Putamen (tissue), 1 donor: ENCODE measurements at regions not wholly inside any gene's neighbourhood (a gene's known extent, or its start where the extent isn't known, plus 50 kb on each side); places are given as distances from the start of the nearest gene placed in this dataset.
"Not testable (repeated sequence)": the region's sequence is repeated elsewhere in the genome, so short reads cannot be mapped to it uniquely, and the experiment has no call there.

Experiments used
- DNase-seq: peaks from one replicate; pipeline ENCODE4 v3.0.0-alpha.2; 2016; ENCODE audit warnings: low spot score

DNA sequence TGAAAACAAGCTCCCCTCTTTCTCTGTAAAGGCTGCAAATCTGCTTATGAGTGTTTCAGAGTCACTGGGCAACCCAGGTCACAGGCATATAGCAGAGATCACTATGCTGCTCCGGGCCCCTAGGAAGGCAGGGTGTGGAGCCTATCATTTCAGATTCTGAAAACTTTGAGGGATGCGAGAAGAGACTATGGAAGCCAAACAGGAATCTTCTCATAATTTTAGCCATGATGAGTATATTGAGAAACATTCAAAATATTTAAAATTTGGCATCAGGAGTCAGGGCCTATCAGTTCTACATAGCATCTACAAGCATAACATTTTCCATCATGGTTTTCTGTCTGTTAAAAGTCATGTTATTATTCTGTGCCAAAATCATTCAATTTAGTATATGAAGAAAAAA is 61.7 kb upstream of the ATXN3L start:
- no peak for DNase-seq

DNA sequence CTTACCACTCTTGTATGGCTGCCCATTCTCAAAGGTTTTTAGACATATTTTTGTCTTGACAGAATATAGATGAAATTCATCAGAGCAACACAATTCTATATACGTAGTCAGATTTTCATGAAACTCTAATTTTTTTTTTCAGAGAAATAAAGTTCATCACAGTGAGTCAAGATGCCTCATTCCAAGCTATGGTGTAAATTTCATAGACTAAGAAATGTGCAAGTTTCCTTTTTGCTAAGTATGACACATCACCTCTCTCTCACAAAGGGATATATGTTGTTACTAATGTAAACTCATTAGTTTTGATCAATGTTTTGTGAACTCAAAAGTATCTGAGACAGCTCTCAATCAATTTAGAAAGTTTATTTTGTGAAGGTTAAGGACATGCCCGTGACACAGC is 60.4 kb upstream of the ATXN3L start:
- DNase-seq, result no peak

DNA sequence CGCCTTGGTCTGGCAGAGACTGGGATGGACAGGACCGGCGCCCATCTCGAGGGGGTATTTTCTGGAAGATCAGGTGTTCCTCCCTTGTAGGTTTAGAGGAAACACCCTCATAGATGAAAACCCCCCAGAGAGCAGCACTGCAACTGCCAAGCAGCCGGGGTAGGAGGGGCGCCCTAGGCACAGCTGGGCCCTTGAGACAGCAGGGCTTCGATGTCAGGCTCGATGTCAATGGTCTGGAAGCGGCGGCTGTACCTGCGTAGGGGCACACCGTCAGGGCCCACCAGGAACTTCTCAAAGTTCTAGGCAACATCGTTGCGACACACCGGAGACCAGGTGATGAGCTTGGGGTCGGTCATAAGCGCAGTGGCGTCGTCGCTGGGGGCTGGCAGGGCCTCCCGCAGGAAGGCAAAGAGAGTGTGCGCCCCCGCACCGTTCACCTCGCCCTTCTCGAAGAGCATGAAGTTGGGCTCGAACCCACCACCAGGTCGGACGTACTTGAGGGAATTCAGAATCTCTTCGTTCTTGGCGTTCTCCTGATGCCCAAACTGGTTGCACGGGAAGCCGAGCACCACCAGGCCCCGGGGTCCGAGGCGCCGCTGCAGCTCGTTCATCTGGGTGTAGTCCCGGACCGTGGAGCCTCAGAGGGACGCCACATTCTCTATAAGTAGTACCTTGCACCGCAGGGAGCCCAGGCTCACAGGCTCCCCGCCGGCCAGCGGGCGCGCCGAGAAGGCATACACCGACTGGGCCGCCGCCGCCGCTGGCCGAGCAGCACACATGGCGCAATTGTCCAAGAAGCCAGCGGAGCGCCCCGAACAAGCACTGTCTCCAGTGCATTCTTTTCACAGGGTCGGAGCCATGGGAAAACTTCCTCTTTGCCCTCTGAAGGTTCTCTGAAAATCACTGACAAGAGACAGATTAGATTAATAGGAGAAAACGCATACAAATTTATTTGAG is 59.0 kb upstream of the ATXN3L start:
- DNase-seq, result not testable (repeated sequence)

DNA sequence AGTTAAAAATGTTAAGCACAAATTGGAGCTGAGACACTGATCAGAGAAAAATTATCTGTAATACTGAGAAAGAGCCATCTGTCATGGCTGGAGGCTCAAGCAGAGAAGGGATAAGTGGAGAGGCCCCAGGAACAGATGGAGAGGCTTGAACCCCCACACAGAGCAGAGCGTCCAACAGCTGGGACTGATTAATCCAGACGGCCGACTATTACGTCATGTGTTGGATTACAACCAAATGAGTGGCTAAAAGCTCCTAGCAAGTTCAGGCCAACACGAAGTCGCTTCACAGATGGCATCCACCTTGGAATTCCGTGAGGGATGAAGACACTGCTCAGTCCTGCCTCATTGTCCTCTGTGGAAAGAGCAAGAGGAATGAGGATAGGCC is 57.7 kb upstream of the ATXN3L start:
- DNase-seq, result no peak

GRCh38 chrX:13376857-13377549 is 57.1 kb upstream of the ATXN3L start:
- no peak for DNase-seq

DNA sequence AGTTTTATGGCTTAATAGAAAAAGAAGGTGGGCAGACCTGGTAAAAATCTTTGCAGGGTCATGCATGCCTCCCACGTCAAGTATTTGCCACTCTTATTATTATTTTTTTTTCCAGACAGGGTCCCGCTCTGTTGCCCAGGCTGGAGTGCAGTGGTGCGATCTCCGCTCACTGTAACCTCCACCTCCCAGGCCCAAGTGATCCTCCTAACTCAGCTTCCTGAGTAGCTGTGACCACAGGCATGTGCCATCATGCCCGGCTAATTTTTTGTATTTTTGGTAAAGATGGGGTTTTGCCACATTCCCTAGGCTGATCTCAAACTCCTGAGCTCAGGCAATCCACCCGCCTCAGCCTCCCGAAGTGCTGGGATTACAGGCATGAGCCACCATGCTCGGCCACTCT is 55.7 kb upstream of the ATXN3L start:
- not testable (repeated sequence) for DNase-seq

- no peak for DNase-seq
Measured at GRCh38 chrX:13374364-13374763, 54.5 kb upstream of the ATXN3L start.

DNA sequence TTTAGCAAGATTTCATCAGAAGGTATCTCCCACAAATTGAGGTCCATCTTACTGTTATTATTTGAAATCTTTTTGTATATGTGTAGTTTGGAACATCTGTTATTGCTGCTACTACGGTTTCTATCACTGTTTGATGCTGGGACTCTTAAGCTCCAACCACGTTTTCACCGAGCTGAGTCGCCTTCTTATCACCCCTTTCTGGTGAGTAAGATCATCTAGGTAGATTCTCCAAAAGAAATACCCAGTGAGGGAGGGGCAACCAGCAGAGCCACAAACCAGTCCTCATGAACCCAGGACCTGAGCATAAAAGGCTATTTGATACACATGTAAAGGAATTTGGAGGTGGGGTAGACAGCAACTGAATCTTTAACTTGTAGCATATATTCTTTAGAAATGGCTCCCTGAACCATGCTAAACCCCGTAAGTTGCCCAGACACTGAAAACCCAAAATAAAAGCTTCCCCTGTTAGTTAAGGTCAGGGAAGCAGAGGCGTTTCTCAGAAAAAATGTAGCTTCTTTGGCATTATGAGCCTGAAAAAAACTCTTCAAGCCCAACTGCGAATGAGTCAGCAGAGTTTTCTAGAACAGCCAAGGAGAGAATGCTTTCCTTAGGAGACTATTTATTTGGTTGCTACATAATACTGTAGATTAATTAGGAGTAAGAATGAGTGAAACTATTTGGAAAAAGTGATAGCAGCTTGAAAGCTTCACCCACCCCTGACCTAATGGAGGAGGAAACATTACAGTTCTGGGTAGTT is 53.8 kb upstream of the ATXN3L start:
- DNase-seq, result no peak

- no peak for DNase-seq
Measured at GRCh38 chrX:13373027-13373426, 53.2 kb upstream of the ATXN3L start.

GRCh38 chrX:13372203-13372980 is 52.5 kb upstream of the ATXN3L start:
- DNase-seq, result no peak

- DNase-seq, result no peak
Measured at GRCh38 chrX:13371186-13371585, 51.3 kb upstream of the ATXN3L start.

GRCh38 chrX:13370713-13371112 is 50.9 kb upstream of the ATXN3L start:
- no peak for DNase-seq
